ENCODE measurements at regions not wholly inside any gene's neighbourhood (a gene's known extent, or its start where the extent isn't known, plus 50 kb on each side); places are given as distances from the start of the nearest gene placed in this dataset.
A peak's percentile ranks its signal among the peaks of the same experiment; 100 is the strongest.

GRCh38 chr12:92078167-92079053, 67.2 kb downstream of the BTG1 start:
- ChIA-PET POLR2A (no interaction called here), CTCF (interaction anchor here in 1 of 2 donors (0.5 kb wide), 1 partner anchor 716 kb away, joined by 6 read pairs; no protein-coding TSS in a partner anchor)
- Mint-ChIP-seq H3K9me3 (peaks cover 0 to 4% (median 0%) of the 10 kb centered on the region in 3 donors), H3K27me3 (no peaks in the 10 kb centered on the region), H3K36me3 (peaks cover 12% of the 10 kb centered on the region), H3K4me3 (no peak overlapping the region), H3K27ac (peak overlapping the region; percentile 87 to 93), H3K4me1 (peaks cover 71 to 74% (median 73%) of the 10 kb centered on the region in 3 donors)
- Histone ChIP-seq H3K4me3 (ENCODE audit: control insufficient read depth in 1 of 2, extremely low read depth in 1 of 2, low read length in 1 of 2) (no peak overlapping the region), H3K4me1 (ENCODE audit: control insufficient read depth in 1 of 2, extremely low read depth in 1 of 2, insufficient read depth in 2 of 2, low read length in 2 of 2) (peaks cover 3 to 11% of the 10 kb centered on the region in 2 experiments), H3K27ac (ENCODE audit: low read length) (no peak overlapping the region), H3K27me3 (replicated peaks in 1 of 2; ENCODE audit: control insufficient read depth in 2 of 2, extremely low read depth in 1 of 2, insufficient read depth in 2 of 2, low read length in 1 of 2) (no peaks in the 10 kb centered on the region), H3K9me3 (no peaks in the 10 kb centered on the region), H3K36me3 (ENCODE audit: control insufficient read depth in 2 of 2, extremely low read depth in 1 of 2, insufficient read depth in 1 of 2, low read length in 1 of 2) (no peaks in the 10 kb centered on the region)
- DNase-seq (no peak), ATAC-seq (replicated peaks in 1 of 4) (no peak)
- 100% methylated on average over 1 of the region's 4 CpGs for WGBS (ENCODE audit: insufficient coverage)

GRCh38 chr12:92077530-92077929, 68.1 kb downstream of the BTG1 start:
- no peak overlapping the region for H3K4me3 Mint-ChIP-seq
- no peaks in the 10 kb centered on the region for H3K27me3 ChIP-seq (replicated peaks in 1 of 2; ENCODE audit: control insufficient read depth in 2 of 2, extremely low read depth in 1 of 2, insufficient read depth in 2 of 2, low read length in 1 of 2)
- peaks cover 3 to 11% of the 10 kb centered on the region in 2 experiments for H3K4me1 ChIP-seq (ENCODE audit: control insufficient read depth in 1 of 2, extremely low read depth in 1 of 2, insufficient read depth in 2 of 2, low read length in 2 of 2)
- no peak for ATAC-seq (replicated peaks in 1 of 4)
- H3K27ac Mint-ChIP-seq: peak overlapping the region; percentile 23 to 87
- peaks cover 17% of the 10 kb centered on the region for H3K36me3 Mint-ChIP-seq
- CTCF ChIA-PET: no interaction called here
- H3K27me3 Mint-ChIP-seq: no peaks in the 10 kb centered on the region
- H3K9me3 ChIP-seq: no peaks in the 10 kb centered on the region
- WGBS (ENCODE audit: insufficient coverage): 80% methylated on average over 1 of the region's 1 CpG
- no peaks in the 10 kb centered on the region for H3K36me3 ChIP-seq (ENCODE audit: control insufficient read depth in 2 of 2, extremely low read depth in 1 of 2, insufficient read depth in 1 of 2, low read length in 1 of 2)
- DNase-seq: no peak
- no peak overlapping the region for H3K27ac ChIP-seq (ENCODE audit: low read length)
- peaks cover 69 to 73% (median 73%) of the 10 kb centered on the region in 3 donors for H3K4me1 Mint-ChIP-seq
- POLR2A ChIA-PET: interaction anchor here (0.6 kb wide), 3 partner anchors 28 to 420 kb away, joined by 3 to 8 read pairs (median 4); no protein-coding TSS in a partner anchor
- peaks cover 0 to 4% (median 0%) of the 10 kb centered on the region in 3 donors for H3K9me3 Mint-ChIP-seq
- no peak overlapping the region for H3K4me3 ChIP-seq (ENCODE audit: control insufficient read depth in 1 of 2, extremely low read depth in 1 of 2, low read length in 1 of 2)

GRCh38 chr12:92076101-92076500, 69.5 kb downstream of the BTG1 start:
- no peak overlapping the region for H3K4me3 Mint-ChIP-seq
- H3K27me3 ChIP-seq (replicated peaks in 1 of 2; ENCODE audit: control insufficient read depth in 2 of 2, extremely low read depth in 1 of 2, insufficient read depth in 2 of 2, low read length in 1 of 2): no peaks in the 10 kb centered on the region
- peaks cover 59 to 62% (median 59%) of the 10 kb centered on the region in 3 donors for H3K4me1 Mint-ChIP-seq
- H3K9me3 ChIP-seq: no peaks in the 10 kb centered on the region
- H3K27ac Mint-ChIP-seq: peak overlapping the region; percentile 51 to 64
- no peaks in the 10 kb centered on the region for H3K27me3 Mint-ChIP-seq
- no peak for ATAC-seq (replicated peaks in 1 of 4)
- H3K36me3 Mint-ChIP-seq: peaks cover 15% of the 10 kb centered on the region
- no peak overlapping the region for H3K27ac ChIP-seq (ENCODE audit: low read length)
- H3K4me3 ChIP-seq (ENCODE audit: control insufficient read depth in 1 of 2, extremely low read depth in 1 of 2, low read length in 1 of 2): no peak overlapping the region
- peaks cover 3 to 11% of the 10 kb centered on the region in 2 experiments for H3K4me1 ChIP-seq (ENCODE audit: control insufficient read depth in 1 of 2, extremely low read depth in 1 of 2, insufficient read depth in 2 of 2, low read length in 2 of 2)
- ChIA-PET CTCF (no interaction called here), POLR2A (interaction anchor here in 1 of 2 donors (0.6 to 2.1 kb wide), 3 partner anchors 9 to 318 kb away, joined by 3 to 4 read pairs (median 3); no protein-coding TSS in a partner anchor)
- no peak for DNase-seq
- peaks cover 0 to 4% (median 0%) of the 10 kb centered on the region in 3 donors for H3K9me3 Mint-ChIP-seq
- H3K36me3 ChIP-seq (ENCODE audit: control insufficient read depth in 2 of 2, extremely low read depth in 1 of 2, insufficient read depth in 1 of 2, low read length in 1 of 2): no peaks in the 10 kb centered on the region

DNA sequence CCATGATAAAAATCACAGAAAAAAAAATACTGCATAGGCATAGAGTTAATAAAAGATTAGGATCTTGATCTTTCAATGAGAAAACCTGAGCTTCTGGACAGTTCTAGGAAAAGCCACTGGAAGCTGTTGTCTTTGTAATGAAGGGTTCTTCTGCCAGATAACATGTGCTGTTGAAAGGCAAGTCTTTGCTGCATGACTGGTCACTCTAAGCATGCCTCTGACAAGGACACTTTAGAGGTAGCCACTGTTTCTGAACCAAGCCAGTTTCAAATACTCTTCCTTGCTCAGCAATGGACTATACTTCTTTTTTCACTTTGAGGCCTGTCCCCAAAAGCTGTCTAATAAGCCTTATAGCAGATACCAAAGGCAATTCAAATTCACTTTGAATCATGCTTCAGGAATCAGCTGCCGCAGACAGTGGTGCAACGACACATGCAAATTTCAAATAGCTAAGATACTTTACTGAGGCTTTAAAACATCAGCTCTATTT, 70.2 kb downstream of the BTG1 start:
- H3K27ac Mint-ChIP-seq: peak overlapping the region; percentile 51 to 64
- ATAC-seq (replicated peaks in 1 of 4) (no peak), DNase-seq (no peak)
- H3K4me3 Mint-ChIP-seq: no peak overlapping the region
- H3K9me3 Mint-ChIP-seq: peaks cover 0 to 4% (median 0%) of the 10 kb centered on the region in 3 donors
- H3K4me1 Mint-ChIP-seq: peaks cover 52 to 56% (median 53%) of the 10 kb centered on the region in 3 donors
- no peak overlapping the region for H3K4me3 ChIP-seq (ENCODE audit: control insufficient read depth in 1 of 2, extremely low read depth in 1 of 2, low read length in 1 of 2)
- peaks cover 15% of the 10 kb centered on the region for H3K36me3 Mint-ChIP-seq
- no peak overlapping the region for H3K27ac ChIP-seq (ENCODE audit: low read length)
- no peaks in the 10 kb centered on the region for H3K27me3 ChIP-seq (replicated peaks in 1 of 2; ENCODE audit: control insufficient read depth in 2 of 2, extremely low read depth in 1 of 2, insufficient read depth in 2 of 2, low read length in 1 of 2)
- H3K9me3 ChIP-seq: no peaks in the 10 kb centered on the region
- H3K36me3 ChIP-seq (ENCODE audit: control insufficient read depth in 2 of 2, extremely low read depth in 1 of 2, insufficient read depth in 1 of 2, low read length in 1 of 2): no peaks in the 10 kb centered on the region
- peaks cover 3 to 5% of the 10 kb centered on the region in 2 experiments for H3K4me1 ChIP-seq (ENCODE audit: control insufficient read depth in 1 of 2, extremely low read depth in 1 of 2, insufficient read depth in 2 of 2, low read length in 2 of 2)
- ChIA-PET CTCF (interaction anchor here (1.0 to 1.2 kb wide), 4 partner anchors 10 to 264 kb away, joined by 4 to 8 read pairs (median 5); no protein-coding TSS in a partner anchor), POLR2A (interaction anchor here (0.6 to 2.1 kb wide), 9 partner anchors 9 to 318 kb away, joined by 3 to 13 read pairs (median 3); no protein-coding TSS in a partner anchor)
- no CpG with 5 or more reads among the region's 2 CpGs for WGBS (ENCODE audit: insufficient coverage)
- no peaks in the 10 kb centered on the region for H3K27me3 Mint-ChIP-seq

- 100% methylated on average over 1 of the region's 2 CpGs for WGBS (ENCODE audit: insufficient coverage)
- ChIA-PET POLR2A (interaction anchor here (0.6 to 2.1 kb wide), 11 partner anchors 8 to 263 kb away, joined by 3 to 13 read pairs (median 4); no protein-coding TSS in a partner anchor), CTCF (interaction anchor here (0.6 to 1.2 kb wide), 7 partner anchors 9 to 1579 kb away, joined by 4 to 11 read pairs (median 6); no protein-coding TSS in a partner anchor)
- Histone ChIP-seq H3K9me3 (no peaks in the 10 kb centered on the region), H3K27me3 (replicated peaks in 1 of 2; ENCODE audit: control insufficient read depth in 2 of 2, extremely low read depth in 1 of 2, insufficient read depth in 2 of 2, low read length in 1 of 2) (no peaks in the 10 kb centered on the region), H3K36me3 (ENCODE audit: control insufficient read depth in 2 of 2, extremely low read depth in 1 of 2, insufficient read depth in 1 of 2, low read length in 1 of 2) (no peaks in the 10 kb centered on the region), H3K4me1 (ENCODE audit: control insufficient read depth in 1 of 2, extremely low read depth in 1 of 2, insufficient read depth in 2 of 2, low read length in 2 of 2) (peaks cover 1 to 3% of the 10 kb centered on the region in 2 experiments), H3K27ac (ENCODE audit: low read length) (no peak overlapping the region), H3K4me3 (ENCODE audit: control insufficient read depth in 1 of 2, extremely low read depth in 1 of 2, low read length in 1 of 2) (no peak overlapping the region)
- Mint-ChIP-seq H3K4me3 (no peak overlapping the region), H3K27ac (peak overlapping the region in 1 of 2 donors; percentile 25), H3K27me3 (no peaks in the 10 kb centered on the region), H3K4me1 (peaks cover 49 to 53% (median 51%) of the 10 kb centered on the region in 3 donors), H3K36me3 (peaks cover 17% of the 10 kb centered on the region), H3K9me3 (peaks cover 0 to 4% (median 0%) of the 10 kb centered on the region in 3 donors)
- no peak for ATAC-seq (replicated peaks in 1 of 4)
- DNase-seq: no peak
Observed at GRCh38 chr12:92074889-92075288, 70.8 kb downstream of the BTG1 start.

DNA sequence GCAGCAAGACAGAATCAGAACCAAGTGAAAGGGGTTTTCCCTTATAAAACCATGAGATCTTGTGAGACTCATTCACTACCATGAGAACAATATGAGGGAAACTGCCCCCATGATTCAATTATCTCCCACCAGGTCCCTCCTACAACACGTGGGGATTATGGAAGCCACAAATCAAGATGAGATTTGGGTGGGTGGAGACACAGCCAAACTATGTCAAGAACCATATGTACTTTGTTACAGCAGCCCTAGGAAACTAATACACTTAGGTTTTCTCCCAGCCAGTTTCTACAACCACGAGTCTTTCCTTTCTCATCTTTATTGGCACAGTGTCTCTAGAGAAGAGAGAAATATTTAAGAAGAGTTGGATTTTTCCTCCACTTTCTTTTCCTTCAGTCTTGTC, 72.6 kb downstream of the BTG1 start:
- DNase-seq (no peak), ATAC-seq (replicated peaks in 1 of 4) (no peak)
- H3K4me1 ChIP-seq (ENCODE audit: control insufficient read depth in 1 of 2, extremely low read depth in 1 of 2, insufficient read depth in 2 of 2, low read length in 2 of 2): no peaks in the 10 kb centered on the region
- H3K27me3 ChIP-seq (replicated peaks in 1 of 2; ENCODE audit: control insufficient read depth in 2 of 2, extremely low read depth in 1 of 2, insufficient read depth in 2 of 2, low read length in 1 of 2): no peaks in the 10 kb centered on the region
- no CpG with 5 or more reads among the region's 2 CpGs for WGBS (ENCODE audit: insufficient coverage)
- ChIA-PET POLR2A (no interaction called here), CTCF (no interaction called here)
- no peaks in the 10 kb centered on the region for H3K27me3 Mint-ChIP-seq
- H3K4me3 Mint-ChIP-seq: no peak overlapping the region
- no peak overlapping the region for H3K27ac Mint-ChIP-seq
- H3K9me3 Mint-ChIP-seq: peaks cover 0 to 4% (median 0%) of the 10 kb centered on the region in 3 donors
- H3K36me3 ChIP-seq (ENCODE audit: control insufficient read depth in 2 of 2, extremely low read depth in 1 of 2, insufficient read depth in 1 of 2, low read length in 1 of 2): no peaks in the 10 kb centered on the region
- H3K4me1 Mint-ChIP-seq: peaks cover 36 to 43% (median 37%) of the 10 kb centered on the region in 3 donors
- no peak overlapping the region for H3K27ac ChIP-seq (ENCODE audit: low read length)
- H3K9me3 ChIP-seq: no peaks in the 10 kb centered on the region
- no peak overlapping the region for H3K4me3 ChIP-seq (ENCODE audit: control insufficient read depth in 1 of 2, extremely low read depth in 1 of 2, low read length in 1 of 2)
- peaks cover 16% of the 10 kb centered on the region for H3K36me3 Mint-ChIP-seq

Data from T-cell (primary cell).